CD4-positive, alpha-beta T cell treated with Interleukin-17A for 4 hours (primary cell): ENCODE measurements at regions not wholly inside any gene's neighbourhood (a gene's known extent, or its start where the extent isn't known, plus 50 kb on each side); places are given as distances from the start of the nearest gene placed in this dataset.
"Not testable (repeated sequence)": the region's sequence is repeated elsewhere in the genome, so short reads cannot be mapped to it uniquely, and the experiment has no call there.

Experiments
- DNase-seq: peaks from one replicate; pipeline ENCODE4 v3.0.0-alpha.2; 2020; ENCODE audit warnings: mixed read lengths

- no peak for DNase-seq
Observed at GRCh38 chr19:28169168-28169887, 1043.6 kb downstream of the UQCRFS1 start.

- DNase-seq: no peak
Observed at GRCh38 chr19:28168557-28168956, 1044.4 kb downstream of the UQCRFS1 start.

- DNase-seq: no peak
Observed at GRCh38 chr19:28166025-28166424, 1046.9 kb downstream of the UQCRFS1 start.

GRCh38 chr19:28164214-28164613, 1048.7 kb downstream of the UQCRFS1 start:
- no peak for DNase-seq

GRCh38 chr19:28159065-28159464, 1053.9 kb downstream of the UQCRFS1 start:
- DNase-seq: no peak

- DNase-seq: no peak
Observed at GRCh38 chr19:28155265-28155664, 1057.7 kb downstream of the UQCRFS1 start.

GRCh38 chr19:28154077-28154476, 1058.9 kb downstream of the UQCRFS1 start:
- no peak for DNase-seq

- no peak for DNase-seq
Observed at GRCh38 chr19:28153123-28153522, 1059.8 kb downstream of the UQCRFS1 start.

- DNase-seq: no peak
Observed at GRCh38 chr19:28152195-28152594, 1060.8 kb downstream of the UQCRFS1 start.

- DNase-seq: no peak
Observed at GRCh38 chr19:28150129-28150528, 1062.8 kb downstream of the UQCRFS1 start.

GRCh38 chr19:28148554-28148953, 1064.4 kb downstream of the UQCRFS1 start:
- DNase-seq: no peak

- DNase-seq: no peak
Observed at GRCh38 chr19:28142258-28142657, 1070.7 kb downstream of the UQCRFS1 start.

GRCh38 chr19:28140201-28140600, 1072.8 kb downstream of the UQCRFS1 start:
- no peak for DNase-seq

- no peak for DNase-seq
Observed at GRCh38 chr19:28137772-28138171, 1075.2 kb downstream of the UQCRFS1 start.

GRCh38 chr19:28136796-28137195, 1076.2 kb downstream of the UQCRFS1 start:
- DNase-seq: no peak

- no peak for DNase-seq
Observed at GRCh38 chr19:28135825-28136224, 1077.1 kb downstream of the UQCRFS1 start.

- no peak for DNase-seq
Observed at GRCh38 chr19:28134311-28134710, 1078.6 kb downstream of the UQCRFS1 start.

GRCh38 chr19:28130881-28131280, 1082.1 kb downstream of the UQCRFS1 start:
- DNase-seq: not testable (repeated sequence)

- DNase-seq: no peak
Observed at GRCh38 chr19:28130066-28130511, 1082.9 kb downstream of the UQCRFS1 start.

- DNase-seq: no peak
Observed at GRCh38 chr19:28128341-28128740, 1084.6 kb downstream of the UQCRFS1 start.

GRCh38 chr19:28126135-28126898, 1086.6 kb downstream of the UQCRFS1 start:
- no peak for DNase-seq

- DNase-seq: no peak
Observed at GRCh38 chr19:28122734-28123133, 1090.2 kb downstream of the UQCRFS1 start.

- DNase-seq: no peak
Observed at GRCh38 chr19:28118235-28118634, 1094.7 kb downstream of the UQCRFS1 start.

GRCh38 chr19:28117143-28117542, 1095.8 kb downstream of the UQCRFS1 start:
- no peak for DNase-seq
